HL-60 (cell line): ENCODE measurements at regions not wholly inside any gene's neighbourhood (a gene's known extent, or its start where the extent isn't known, plus 50 kb on each side); places are given as distances from the start of the nearest gene placed in this dataset.

Source experiments
- CTCF ChIP-seq: IDR thresholded peaks from one replicate; pipeline ENCODE4 v1.5.1; 2011; ENCODE audit warnings: low read length, control low read depth, inconsistent platforms; ENCODE audit not compliant: insufficient read depth
- REST ChIP-seq: IDR thresholded peaks from 2 replicates; pipeline ENCODE4 v1.6.1; 2012; ENCODE audit warnings: low read depth; ENCODE audit not compliant: insufficient replicate concordance

- TF ChIP-seq CTCF (no peak), REST (no peak)
Measured at GRCh38 chr5:67591491-67591890, 394.9 kb upstream of the CD180 start.
